PC-3 (cell line): ENCODE measurements at regions not wholly inside any gene's neighbourhood (a gene's known extent, or its start where the extent isn't known, plus 50 kb on each side); places are given as distances from the start of the nearest gene placed in this dataset.

Source experiments
- EZH2 ChIP-seq: fragments of 300-600 bp; sonication (generic); IDR thresholded peaks from one replicate; pipeline ENCODE4 v1.6.1; 2017; ENCODE audit warnings: antibody characterized with exemption, mild to moderate bottlenecking, low read length; ENCODE audit not compliant: unreplicated experiment
- TF ChIP-seq, protein P1 (sequence below): fragments of 300-600 bp; sonication (generic); conservative IDR thresholded peaks from 2 replicates; pipeline ENCODE4 v1.5.1; 2017; ENCODE audit warnings: antibody characterized with exemption, low read depth, mild to moderate bottlenecking, low read length

DNA sequence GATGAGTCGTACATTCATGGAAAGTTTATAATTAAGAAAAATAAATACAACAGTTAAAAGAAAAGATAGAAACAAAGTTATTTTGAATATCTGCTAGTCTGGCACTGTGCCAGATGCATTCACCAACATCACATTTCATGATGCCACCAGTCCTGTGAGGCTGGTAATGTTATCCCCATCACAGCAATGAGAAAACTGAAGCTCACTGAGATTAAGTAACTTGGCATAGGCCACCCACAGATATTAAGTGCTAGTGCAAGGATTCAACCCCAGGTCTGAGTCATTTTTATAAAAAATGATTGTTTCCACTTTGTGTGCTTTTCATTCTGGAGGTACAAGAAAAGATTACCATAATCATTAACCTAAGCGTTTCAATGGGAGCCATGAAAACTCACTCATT, 65.0 kb upstream of the IL15 start:
- TF ChIP-seq, protein P1, sequence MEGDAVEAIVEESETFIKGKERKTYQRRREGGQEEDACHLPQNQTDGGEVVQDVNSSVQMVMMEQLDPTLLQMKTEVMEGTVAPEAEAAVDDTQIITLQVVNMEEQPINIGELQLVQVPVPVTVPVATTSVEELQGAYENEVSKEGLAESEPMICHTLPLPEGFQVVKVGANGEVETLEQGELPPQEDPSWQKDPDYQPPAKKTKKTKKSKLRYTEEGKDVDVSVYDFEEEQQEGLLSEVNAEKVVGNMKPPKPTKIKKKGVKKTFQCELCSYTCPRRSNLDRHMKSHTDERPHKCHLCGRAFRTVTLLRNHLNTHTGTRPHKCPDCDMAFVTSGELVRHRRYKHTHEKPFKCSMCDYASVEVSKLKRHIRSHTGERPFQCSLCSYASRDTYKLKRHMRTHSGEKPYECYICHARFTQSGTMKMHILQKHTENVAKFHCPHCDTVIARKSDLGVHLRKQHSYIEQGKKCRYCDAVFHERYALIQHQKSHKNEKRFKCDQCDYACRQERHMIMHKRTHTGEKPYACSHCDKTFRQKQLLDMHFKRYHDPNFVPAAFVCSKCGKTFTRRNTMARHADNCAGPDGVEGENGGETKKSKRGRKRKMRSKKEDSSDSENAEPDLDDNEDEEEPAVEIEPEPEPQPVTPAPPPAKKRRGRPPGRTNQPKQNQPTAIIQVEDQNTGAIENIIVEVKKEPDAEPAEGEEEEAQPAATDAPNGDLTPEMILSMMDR, result no peak
- TF ChIP-seq EZH2, result no peak
